ENCODE measurements at regions not wholly inside any gene's neighbourhood (a gene's known extent, or its start where the extent isn't known, plus 50 kb on each side); places are given as distances from the start of the nearest gene placed in this dataset.

DNA sequence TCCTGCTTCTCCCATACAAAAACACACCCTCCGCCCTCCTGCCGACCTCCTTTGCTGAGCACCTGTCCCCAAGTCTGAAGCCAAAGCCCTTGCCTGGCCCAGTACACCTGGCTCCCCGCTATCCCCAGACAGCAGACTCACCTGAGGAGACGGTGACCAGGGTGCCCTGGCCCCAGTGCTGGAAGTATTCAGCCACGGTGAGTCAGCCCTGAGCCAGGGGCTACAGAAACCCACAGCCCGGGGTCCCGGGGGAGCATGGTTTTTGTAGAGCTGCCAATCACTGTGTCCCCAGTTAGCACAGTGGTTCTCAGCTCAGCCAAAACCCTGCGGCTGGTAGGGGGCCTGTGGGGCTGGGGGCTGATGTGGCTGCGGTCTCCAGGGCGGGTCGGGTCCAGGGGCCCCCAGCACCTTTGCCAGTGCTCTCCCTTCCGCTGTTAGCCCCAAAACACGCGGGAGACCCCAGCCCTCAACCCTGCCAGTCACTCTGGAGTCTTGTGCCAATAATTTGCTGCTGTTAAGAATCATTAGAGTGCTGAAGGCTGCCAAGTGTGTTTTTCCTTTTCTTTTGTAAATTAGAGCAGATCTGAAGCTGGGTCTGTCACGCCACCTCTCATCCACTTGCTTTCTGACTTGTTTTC lies 339.0 kb downstream of the TMEM121 start:
- TF ChIP-seq CTCF (conservative IDR thresholded peaks at IDR 0.05 in 1 of 2, IDR thresholded peaks at IDR 0.05 in 1 of 2; ENCODE audit: low read depth in 1 of 2, low read length in 2 of 2) (no peak), EZH2 (IDR thresholded peaks at IDR 0.05; ENCODE audit: low read length, missing control alignments) (no peak)
